ENCODE measurements at regions not wholly inside any gene's neighbourhood (a gene's known extent, or its start where the extent isn't known, plus 50 kb on each side); places are given as distances from the start of the nearest gene placed in this dataset.
A peak's percentile ranks its signal among the peaks of the same experiment; 100 is the strongest.

DNA sequence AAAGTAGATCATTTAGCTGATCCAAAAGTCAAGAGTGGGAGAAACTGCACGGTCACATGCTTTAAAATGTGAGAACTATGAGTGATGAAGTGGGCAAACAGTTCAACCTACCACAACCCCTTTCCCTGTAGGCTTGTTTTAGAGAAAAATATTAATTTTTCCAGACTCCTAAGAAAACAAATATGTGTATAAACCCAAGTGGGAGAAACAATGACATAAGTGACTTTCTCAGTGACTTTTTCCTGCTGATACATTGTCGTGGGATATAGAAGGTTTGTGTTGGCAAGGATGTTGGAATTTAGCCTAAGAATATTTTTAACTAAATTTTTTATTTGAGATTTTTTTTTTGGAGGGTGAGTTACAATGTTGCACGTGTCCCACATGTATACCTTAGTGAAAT lies 321.7 kb downstream of the FIGN start:
- Histone ChIP-seq H3K4me1 (no peaks in the 10 kb centered on the region), H3K27me3 (no peaks in the 10 kb centered on the region), H3K36me3 (replicated peaks in 1 of 2; ENCODE audit: insufficient read depth in 1 of 2, low read depth in 2 of 2) (no peaks in the 10 kb centered on the region), H3K9me3 (no peaks in the 10 kb centered on the region), H3K4me3 (no peak overlapping the region), H3K27ac (no peak overlapping the region)
- DNase-seq (no peak), ATAC-seq (no peak)
- TF ChIP-seq, protein P1, sequence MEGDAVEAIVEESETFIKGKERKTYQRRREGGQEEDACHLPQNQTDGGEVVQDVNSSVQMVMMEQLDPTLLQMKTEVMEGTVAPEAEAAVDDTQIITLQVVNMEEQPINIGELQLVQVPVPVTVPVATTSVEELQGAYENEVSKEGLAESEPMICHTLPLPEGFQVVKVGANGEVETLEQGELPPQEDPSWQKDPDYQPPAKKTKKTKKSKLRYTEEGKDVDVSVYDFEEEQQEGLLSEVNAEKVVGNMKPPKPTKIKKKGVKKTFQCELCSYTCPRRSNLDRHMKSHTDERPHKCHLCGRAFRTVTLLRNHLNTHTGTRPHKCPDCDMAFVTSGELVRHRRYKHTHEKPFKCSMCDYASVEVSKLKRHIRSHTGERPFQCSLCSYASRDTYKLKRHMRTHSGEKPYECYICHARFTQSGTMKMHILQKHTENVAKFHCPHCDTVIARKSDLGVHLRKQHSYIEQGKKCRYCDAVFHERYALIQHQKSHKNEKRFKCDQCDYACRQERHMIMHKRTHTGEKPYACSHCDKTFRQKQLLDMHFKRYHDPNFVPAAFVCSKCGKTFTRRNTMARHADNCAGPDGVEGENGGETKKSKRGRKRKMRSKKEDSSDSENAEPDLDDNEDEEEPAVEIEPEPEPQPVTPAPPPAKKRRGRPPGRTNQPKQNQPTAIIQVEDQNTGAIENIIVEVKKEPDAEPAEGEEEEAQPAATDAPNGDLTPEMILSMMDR (IDR thresholded peaks at IDR 0.05), result no peak
- TF ChIP-seq POLR2A (IDR thresholded peaks at IDR 0.05), result no peak
- WGBS, 2 donors, result 60 to 62% methylated on average over 3 of the region's 3 CpGs
- intact Hi-C loops (cut with DNase I), result no loop called here

DNA sequence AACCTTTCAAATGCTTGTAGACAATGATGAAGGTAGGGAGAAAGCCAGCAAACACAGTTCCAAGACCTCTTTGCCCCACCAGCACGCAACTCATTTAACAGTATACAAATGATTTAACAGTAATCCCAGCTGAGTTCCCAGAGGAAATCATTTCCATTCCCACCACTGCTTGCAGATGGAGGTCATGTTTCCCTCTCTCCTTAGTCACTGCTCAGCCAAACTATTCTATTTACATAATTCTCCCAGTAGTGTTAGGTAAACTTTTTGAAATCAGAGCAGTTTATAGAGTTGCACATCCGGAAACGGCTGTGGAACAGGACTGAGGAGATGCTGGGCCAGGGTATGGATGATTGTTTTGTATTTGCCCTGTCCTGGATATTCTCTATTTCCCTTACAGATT lies 328.5 kb downstream of the FIGN start:
- intact Hi-C loops (cut with DNase I), result no loop called here
- no peak for DNase-seq
- WGBS, 2 donors, result 24 to 42% methylated on average over 3 of the region's 3 CpGs
- H3K4me1 ChIP-seq, result no peaks in the 10 kb centered on the region
- no peak overlapping the region for H3K27ac ChIP-seq
- no peak for TF ChIP-seq POLR2A (IDR thresholded peaks at IDR 0.05)
- TF ChIP-seq, protein P1 (IDR thresholded peaks at IDR 0.05), result no peak
- H3K9me3 ChIP-seq, result no peaks in the 10 kb centered on the region
- ATAC-seq, result no peak
- H3K4me3 ChIP-seq, result no peak overlapping the region
- no peaks in the 10 kb centered on the region for H3K36me3 ChIP-seq (replicated peaks in 1 of 2; ENCODE audit: insufficient read depth in 1 of 2, low read depth in 2 of 2)
- H3K27me3 ChIP-seq, result no peaks in the 10 kb centered on the region

DNA sequence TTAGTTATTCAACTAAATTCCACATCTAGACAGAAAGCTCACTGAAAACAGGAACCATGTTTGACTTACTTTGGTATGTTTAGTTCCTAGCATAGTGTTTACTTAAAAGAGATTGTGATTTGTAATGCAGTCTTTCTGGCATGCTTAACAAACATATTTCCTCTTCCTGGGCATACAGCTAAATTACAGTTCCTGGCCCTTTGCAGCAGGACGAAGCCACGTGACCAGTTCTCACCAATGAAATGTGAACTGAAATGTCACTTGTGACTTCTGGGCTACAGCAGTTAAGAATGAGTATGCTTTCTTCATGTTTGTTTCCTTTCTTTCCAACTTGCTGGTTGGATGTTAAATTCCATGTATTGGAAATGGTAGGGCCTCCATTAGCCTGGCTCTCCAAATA lies 330.5 kb downstream of the FIGN start:
- TF ChIP-seq, protein P1 (IDR thresholded peaks at IDR 0.05), result no peak
- TF ChIP-seq POLR2A (IDR thresholded peaks at IDR 0.05), result no peak
- DNase-seq (no peak), ATAC-seq (no peak)
- no peak overlapping the region for H3K4me3 ChIP-seq
- H3K9me3 ChIP-seq, result no peaks in the 10 kb centered on the region
- H3K27ac ChIP-seq, result no peak overlapping the region
- intact Hi-C loops (cut with DNase I), result no loop called here
- H3K27me3 ChIP-seq, result no peaks in the 10 kb centered on the region
- H3K36me3 ChIP-seq (replicated peaks in 1 of 2; ENCODE audit: insufficient read depth in 1 of 2, low read depth in 2 of 2), result no peaks in the 10 kb centered on the region
- WGBS, 2 donors, result 74 to 81% methylated on average over 2 of the region's 2 CpGs
- H3K4me1 ChIP-seq, result no peaks in the 10 kb centered on the region

DNA sequence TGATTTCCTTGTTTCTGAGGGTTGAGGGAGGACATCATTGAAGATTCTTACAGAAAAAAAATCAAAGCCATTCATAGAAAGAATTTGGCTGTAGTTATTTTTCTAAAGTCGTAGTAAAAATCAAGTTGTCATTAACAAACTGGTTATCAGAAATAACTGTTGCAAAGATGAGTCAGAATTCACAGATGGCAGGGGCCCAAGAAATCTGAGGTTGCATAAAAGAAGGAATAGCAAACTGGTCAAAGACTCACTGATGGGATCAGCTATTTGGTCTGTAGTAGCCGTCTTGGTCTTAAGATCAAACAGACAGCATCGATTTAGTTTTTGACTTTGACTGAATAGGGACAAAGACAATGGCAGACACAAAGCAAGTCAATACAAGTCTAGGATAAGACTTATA lies 334.3 kb downstream of the FIGN start:
- intact Hi-C loops (cut with DNase I), result no loop called here
- no peaks in the 10 kb centered on the region for H3K36me3 ChIP-seq (replicated peaks in 1 of 2; ENCODE audit: insufficient read depth in 1 of 2, low read depth in 2 of 2)
- 48 to 60% methylated on average over 3 of the region's 3 CpGs for WGBS, 2 donors
- no peaks in the 10 kb centered on the region for H3K4me1 ChIP-seq
- ATAC-seq (no peak), DNase-seq (peak; percentile 2 to 12 (median 10))
- no peaks in the 10 kb centered on the region for H3K27me3 ChIP-seq
- no peak overlapping the region for H3K4me3 ChIP-seq
- no peaks in the 10 kb centered on the region for H3K9me3 ChIP-seq
- H3K27ac ChIP-seq, result no peak overlapping the region
- TF ChIP-seq, protein P1 (IDR thresholded peaks at IDR 0.05), result no peak
- TF ChIP-seq POLR2A (IDR thresholded peaks at IDR 0.05), result no peak

DNA sequence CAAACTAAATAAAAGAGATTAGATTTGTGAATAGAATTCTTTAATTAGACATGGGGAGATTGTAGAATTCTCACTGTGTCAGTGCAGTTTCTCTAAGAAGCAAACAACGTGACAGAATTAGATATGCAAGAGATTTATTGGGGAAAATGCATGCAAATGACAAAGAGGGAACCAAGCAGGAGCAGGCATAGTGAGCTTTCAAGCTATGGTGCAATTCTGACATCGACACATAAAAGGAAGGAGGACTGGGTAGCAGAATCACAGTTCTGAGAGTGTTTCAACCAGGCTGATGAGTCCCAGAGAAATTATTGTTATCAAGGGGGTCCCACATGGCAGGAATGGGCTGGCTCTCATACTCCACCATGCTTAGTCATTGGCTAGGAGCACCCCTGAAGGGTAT lies 338.4 kb downstream of the FIGN start:
- intact Hi-C loops (cut with DNase I), result no loop called here
- DNase-seq (no peak), ATAC-seq (no peak)
- Histone ChIP-seq H3K9me3 (no peaks in the 10 kb centered on the region), H3K27me3 (no peaks in the 10 kb centered on the region), H3K27ac (no peak overlapping the region), H3K36me3 (replicated peaks in 1 of 2; ENCODE audit: insufficient read depth in 1 of 2, low read depth in 2 of 2) (no peaks in the 10 kb centered on the region), H3K4me1 (no peaks in the 10 kb centered on the region), H3K4me3 (no peak overlapping the region)
- TF ChIP-seq, protein P1 (IDR thresholded peaks at IDR 0.05), result no peak
- TF ChIP-seq POLR2A (IDR thresholded peaks at IDR 0.05), result no peak
- 54 to 64% methylated on average over 2 of the region's 2 CpGs for WGBS, 2 donors

Data from body of pancreas (tissue), 4 donors.